Fibroblast of skin of right quadriceps (primary cell): ENCODE measurements at regions not wholly inside any gene's neighbourhood (a gene's known extent, or its start where the extent isn't known, plus 50 kb on each side); places are given as distances from the start of the nearest gene placed in this dataset.

Source experiments
- DNase-seq: peaks from one replicate; pipeline ENCODE4 v3.0.0-alpha.2; 2013

DNA sequence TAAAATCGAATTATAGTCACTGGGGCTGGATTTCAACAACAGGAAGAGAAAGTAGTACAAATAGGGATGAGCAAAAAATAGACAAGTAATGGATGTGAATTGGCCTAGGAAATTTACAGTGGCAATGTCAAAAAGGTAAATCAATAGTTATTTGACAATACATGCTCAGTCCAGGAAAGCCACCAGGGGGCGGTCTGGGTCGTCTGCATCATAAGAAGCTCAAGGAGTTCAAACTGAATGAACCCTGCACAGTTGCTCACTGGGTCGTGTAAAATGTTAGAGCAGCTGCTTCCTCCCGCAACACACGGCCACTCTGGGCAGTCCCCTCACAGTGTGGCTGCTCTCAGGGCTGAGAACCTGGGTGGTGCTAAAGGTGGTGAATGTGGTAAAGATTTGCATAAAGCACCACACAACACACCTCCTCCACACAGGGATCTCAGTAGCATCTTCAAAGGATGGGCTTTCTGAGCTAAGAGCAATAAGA, 85.9 kb downstream of the ZNF280B start:
- DNase-seq = peak; percentile 42

DNA sequence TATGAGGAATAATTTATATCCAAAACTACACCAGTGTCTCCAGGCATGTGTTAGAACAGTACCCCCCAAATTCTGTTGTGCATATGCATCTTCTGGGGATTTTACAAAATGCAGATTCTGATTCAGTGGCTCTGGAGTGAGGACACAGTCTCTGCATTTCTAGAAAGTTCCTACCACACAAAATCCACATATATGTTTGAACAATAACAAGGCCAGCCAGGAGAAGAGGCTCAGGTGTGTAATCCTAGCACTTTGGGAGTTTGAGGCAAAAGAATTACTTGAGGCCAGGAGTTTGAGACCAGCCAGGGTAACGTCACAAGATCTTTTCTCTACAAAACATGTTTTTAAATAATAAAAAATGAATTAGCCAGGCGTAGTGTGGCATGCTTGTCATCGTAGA, 84.9 kb downstream of the ZNF280B start:
- DNase-seq = no peak

DNA sequence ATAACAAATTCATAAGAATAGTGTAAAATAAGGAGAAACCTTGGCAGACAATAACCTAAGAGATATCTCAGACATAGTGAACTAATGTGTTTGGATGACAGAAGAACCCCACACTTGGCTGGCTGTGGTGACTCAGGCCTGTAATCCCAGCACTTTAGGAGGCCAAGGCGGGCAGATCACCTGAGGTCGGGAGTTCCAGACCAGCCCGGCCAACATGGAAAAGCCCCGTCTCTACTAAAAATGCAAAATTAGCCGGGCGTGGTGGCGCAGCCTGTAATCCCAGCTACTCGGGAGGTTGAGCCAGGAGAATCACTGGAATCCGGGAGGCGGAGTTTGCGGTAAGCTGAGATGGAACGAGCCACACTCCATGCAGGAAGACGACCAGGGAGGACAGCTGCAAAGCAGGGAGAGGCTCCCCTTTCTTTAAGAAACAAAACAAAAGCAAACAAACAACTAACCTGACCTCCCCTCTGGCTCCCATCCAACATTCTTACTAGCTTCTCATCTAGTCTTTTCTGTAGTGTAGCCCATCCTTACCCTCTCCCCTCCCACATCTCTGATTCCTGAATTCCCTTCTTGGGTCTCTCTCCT, 84.2 kb downstream of the ZNF280B start:
- DNase-seq = no peak

DNA sequence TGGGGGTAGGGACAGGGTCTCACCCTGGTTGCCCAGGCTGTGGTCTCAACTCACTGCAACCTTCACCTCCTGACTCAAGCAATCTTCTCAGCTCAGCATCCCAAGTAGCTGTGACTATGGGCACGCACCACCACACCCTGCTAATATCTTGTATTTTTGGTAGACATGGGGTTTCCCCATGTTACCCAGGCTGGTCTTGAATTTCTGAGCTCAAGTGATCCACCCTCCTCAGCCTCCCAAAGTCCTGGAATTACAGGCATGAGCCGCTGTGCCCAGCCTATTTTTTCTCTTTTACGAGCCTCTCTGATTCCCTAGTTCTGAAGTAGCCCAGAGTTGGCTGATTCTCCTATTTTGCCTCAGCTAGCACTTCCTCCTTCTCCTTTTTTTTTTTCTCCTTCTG, 83.6 kb downstream of the ZNF280B start:
- DNase-seq = no peak

DNA sequence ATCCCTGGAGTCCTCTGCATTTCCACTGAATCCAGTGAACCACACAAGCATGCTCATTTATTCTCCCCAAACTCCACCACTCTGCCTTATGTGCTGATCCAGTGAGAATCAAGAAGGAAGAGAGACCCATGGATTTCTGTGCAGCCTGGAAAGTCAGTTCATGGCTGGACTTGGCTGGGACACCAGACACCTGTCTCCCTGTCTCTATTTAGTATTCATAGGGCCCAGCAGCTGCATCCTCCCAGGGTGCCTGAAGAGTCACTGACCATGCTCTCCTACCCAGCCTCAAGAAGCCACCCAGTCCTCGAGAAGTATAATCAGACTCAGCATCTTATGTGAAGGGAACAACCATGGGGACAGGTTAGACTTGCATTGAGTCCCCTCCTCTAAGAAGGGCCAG, 83.2 kb downstream of the ZNF280B start:
- no peak for DNase-seq

DNA sequence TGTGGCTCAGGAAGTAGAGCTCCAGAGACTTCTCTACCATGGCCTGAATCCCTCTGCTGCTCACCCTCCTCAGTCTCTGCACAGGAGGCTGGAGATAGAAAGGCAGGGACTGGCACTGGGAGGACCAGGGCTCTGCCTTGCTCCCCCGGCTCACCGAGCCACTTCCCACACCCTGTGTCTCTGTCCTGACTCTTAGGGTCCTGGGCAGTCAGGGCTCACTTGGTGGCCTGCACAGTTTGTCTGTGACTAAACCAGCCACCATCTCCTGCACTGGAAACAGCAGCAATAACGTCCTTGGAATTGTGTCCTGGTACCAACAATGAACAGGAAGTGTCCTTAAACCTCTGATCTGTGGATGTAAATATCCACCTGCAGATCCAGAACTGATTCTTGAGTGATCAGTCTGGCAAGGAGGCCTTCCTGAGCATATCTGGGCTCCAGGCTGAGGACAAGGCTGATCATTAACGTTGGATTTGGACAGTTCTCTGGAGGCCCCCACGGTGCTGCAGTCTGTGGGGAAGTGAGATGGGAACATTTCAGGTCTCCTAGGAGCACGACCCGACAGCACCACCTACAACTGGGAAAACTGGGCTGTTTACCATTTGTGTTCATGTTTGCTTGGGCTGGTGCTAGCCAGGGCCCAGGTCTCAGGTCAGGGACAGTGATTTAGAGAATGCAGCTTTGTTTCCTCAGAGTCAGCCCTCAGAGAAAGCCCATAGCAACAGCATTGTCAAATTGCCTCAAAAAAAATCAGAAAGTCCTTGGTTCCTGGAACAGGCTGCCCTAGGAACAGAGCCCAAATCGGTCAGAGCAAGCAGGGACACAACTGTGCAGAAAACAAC, 82.5 kb downstream of the ZNF280B start:
- no peak for DNase-seq

DNA sequence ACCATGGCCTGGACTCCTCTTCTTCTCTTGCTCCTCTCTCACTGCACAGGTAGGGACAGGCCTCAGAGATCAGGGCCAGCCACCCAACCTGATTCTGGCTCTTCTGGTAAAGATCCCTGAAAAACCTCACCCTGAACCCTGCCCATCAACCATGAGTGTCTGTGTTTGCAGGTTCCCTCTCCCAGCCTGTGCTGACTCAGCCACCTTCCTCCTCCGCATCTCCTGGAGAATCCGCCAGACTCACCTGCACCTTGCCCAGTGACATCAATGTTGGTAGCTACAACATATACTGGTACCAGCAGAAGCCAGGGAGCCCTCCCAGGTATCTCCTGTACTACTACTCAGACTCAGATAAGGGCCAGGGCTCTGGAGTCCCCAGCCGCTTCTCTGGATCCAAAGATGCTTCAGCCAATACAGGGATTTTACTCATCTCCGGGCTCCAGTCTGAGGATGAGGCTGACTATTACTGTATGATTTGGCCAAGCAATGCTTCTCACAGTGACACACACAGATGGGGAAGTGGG, 80.9 kb downstream of the ZNF280B start:
- no peak for DNase-seq

DNA sequence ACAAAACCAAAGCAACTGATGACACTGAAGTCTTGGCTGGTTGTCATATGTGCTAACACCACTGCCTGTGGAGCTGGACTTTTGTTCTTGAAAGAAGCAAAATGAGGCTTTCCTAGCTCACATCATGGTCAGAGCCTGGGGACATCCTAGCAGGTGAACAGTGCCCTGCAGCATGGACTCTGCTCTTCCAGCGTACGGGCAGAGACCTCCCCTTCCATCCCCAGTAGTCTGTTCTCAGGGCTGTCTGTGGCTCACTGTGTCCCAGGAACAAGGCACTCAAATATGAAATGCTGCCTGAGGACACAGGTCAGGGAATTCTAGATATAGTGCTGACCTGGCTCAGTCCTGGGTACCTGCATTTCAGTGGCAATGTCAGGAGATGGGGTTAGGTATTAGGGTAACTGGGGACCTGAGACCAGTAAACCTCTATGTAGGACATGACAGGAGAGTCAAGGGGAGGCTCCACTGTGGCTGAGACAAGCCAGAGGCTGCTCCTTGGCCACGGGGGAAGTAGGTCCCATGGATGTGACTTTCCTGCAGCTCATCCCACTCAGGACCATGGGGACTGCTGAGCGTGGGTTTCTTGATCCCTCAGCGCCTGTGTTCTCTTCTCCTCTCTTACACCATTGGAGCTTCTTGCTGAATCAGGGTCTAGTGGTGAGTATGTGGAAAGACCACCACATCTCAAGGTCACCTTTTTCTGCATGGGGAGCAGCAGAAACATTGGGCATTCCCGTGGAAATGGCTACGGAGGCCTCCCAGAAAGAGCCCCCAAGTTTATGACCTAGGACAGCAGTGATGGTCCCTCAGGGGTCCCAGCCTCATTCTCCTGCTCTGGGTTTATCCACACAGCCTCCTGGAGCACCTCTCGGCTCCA, 80.1 kb downstream of the ZNF280B start:
- DNase-seq = no peak

DNA sequence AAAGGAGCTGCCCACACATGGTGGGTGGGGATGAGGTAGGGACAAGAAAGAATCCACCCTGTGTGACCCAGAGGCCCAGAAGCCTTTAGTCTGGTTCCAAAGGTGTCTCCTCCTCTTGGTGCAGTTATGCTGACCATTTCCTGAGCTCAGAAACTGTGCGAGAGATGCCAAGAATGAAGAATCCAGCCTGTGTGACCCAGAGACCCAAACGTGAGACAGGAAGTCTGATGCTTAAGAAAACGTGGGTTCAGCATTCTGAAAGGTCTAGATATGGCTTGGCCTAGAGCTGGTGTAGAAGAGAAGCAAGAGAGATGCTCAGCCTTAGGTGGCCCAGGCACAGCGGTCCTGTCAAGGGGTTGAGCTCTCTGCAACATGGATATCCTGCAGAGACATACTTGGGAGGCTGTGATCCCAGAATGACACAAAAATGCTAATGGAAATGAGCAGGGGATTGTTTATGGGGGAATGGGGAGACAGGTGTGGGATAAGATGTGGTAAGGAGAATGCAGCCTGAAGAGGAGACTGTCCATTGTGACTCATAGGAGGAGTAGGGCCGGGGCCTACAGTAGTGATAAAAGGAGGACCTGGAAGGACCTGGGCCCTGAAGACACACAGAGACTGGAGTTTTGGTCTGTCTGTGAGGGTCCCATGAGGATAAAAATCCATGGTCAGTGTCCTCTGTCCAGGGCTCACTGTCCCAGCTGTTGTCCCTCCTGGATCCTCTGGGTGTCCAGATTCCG, 79.0 kb downstream of the ZNF280B start:
- DNase-seq = no peak

DNA sequence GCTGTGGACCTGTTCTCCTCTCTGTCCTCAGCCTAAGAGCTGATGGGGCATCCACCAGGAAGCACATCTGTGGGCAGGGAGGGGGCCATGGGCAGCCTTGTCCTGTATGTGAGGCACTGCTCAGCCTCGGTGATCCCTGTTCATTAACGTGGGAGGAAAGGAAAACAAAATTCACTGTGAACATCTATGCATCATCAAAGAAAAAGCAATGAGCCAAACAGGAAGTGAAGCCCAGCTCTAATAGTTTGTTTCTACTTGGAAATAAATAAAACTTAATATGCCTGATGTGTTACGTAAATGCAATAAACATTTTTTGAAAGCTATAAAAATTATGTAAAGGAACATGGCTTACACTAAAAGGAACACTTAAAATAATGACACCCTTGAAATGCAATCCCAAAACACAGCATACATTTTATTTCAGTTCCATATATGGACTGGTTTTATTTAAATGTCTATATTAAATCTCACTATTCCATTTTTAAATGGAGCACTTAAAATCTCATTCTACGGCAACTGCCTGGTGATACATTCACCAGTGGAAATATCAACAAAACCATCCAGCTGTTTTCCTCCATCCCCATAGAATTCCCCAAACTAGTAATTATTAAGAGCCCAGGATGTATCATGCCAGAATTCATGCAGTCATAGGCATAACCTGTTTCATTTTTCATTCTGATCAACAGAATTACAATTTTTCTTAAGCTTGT, 78.3 kb downstream of the ZNF280B start:
- DNase-seq = no peak

DNA sequence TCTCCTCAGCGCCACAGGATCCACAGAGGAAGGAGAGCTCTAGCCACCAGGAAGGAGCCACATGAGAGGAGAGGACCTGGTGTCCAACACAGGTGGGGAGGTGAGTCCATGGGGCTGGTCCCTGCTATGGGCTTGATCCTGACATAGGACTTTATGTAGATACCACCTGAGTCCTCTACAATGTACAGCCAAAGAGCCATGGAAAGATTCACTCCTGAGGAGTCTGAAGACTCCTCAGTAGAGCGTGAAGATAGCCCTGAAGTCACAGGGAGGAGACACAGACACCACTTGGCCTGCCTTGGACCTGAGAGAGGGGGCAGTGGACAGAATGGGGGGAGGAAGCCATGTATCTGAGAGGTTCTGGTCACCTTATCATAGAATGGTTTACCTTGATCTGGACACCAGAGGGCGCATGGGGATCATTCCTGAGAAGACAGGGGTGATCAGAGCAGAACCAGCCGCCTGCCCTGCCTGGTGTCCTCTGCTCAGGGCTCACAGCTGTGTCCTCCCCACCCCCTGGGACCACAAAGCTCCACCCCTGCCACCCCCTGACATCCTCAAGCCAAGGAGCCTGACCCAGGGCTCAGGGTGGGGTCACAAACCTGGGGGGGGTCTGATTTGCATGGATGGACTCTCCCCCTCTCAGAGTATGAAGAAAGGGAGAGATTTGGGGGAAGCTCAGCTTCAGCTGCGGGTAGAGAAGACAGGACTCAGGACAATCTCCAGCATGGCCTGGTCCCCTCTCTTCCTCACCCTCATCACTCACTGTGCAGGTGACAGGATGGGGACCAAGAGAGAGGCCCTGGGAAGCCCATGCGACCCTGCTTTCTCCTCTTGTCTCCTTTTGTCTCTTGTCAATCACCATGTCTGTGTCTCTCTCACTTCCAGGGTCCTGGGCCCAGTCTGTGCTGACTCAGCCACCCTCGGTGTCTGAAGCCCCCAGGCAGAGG, 77.0 kb downstream of the ZNF280B start:
- DNase-seq = peak; percentile 27

DNA sequence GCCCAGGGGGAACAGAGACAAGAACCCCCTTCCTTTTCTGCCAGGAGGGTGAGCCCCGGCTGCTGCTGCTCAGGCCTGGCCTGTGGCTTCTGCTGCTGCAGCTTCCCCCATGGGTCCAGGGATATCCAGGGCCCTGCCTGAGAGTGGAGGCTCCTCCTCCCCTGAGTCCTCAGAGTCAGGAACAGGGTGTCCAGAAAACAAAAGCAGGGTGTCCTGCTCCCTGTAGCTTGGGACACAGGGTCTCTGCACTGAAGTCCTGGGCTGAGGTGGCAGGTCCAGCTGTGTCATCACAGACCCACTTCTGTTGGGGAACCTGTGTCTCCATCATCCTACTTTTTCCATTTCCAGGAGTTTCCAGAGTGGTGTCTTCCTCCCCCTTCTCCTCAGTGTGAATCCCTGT, 76.1 kb downstream of the ZNF280B start:
- DNase-seq = no peak

DNA sequence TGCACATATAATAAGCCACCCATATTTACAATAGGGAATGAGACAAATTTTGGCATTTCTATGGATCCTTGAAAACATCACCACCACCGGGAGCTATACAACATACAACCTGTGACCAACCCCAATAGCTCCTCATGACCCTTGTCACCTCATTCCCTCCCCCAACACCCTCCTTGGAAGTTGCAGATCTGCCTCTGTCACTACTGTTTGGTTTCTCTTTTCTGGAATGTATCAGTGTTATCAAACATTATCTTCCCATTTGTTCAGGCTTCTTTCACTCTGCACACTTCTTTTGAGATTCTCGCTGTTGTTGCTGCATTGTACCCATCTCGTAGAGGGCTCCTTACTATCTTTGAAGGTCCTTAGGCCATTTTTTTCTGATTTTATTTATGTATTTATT, 75.6 kb downstream of the ZNF280B start:
- DNase-seq = no peak

DNA sequence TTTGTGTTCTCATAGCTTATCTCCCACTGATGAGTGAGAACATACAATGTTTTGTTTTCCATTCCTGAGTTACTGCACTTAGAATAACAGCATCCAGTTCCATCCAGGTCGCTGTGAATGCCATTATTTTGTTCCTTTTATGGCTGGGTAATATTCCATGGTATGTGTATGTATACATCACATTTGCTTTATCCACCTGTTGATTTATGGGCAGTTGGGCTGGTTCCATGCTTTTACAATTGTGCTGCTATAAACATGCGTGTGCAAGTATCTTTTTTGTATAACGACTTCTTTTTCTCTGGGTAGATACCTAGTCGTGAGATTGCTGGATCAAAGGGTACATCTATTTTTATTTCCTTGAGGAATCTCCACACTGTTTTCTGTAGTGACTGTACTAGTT, 74.8 kb downstream of the ZNF280B start:
- DNase-seq = no peak
